Activated CD8-positive, alpha-beta memory T cell treated with anti-CD3 and anti-CD28 coated beads, Interleukin-2, amount 10 ng/mL, durations not matched to agents 7 days and 5 days (primary cell): ENCODE measurements at regions not wholly inside any gene's neighbourhood (a gene's known extent, or its start where the extent isn't known, plus 50 kb on each side); places are given as distances from the start of the nearest gene placed in this dataset.

Source experiments
- ATAC-seq: fragments of 150-1000 bp; cut with Tn5 transposase; one replicate; pipeline ENCODE4 v1.10.0; 2021; ENCODE audit warnings: moderate library complexity
- CTCF ChIA-PET: fragments of 350-600 bp; sonication (Branson Sonifier 250); formaldehyde crosslinking; loops from one replicate; lab custom pipeline; 2021; ENCODE audit warnings: antibody characterized with exemption; lab: Charles Lee
- DNase-seq: peaks from one replicate; pipeline ENCODE4 v3.0.0-alpha.2; 2020
- H3K27ac Mint-ChIP-seq: one replicate; pipeline ENCODE4 v1.8.0; 2021; ENCODE audit warnings: mild to moderate bottlenecking, mixed read lengths
- H3K27me3 Mint-ChIP-seq: one replicate; pipeline ENCODE4 v1.8.0; 2021; ENCODE audit warnings: mixed read lengths
- H3K36me3 Mint-ChIP-seq: one replicate; pipeline ENCODE4 v1.8.0; 2021; ENCODE audit warnings: mild to moderate bottlenecking, mixed read lengths
- H3K4me1 Mint-ChIP-seq: one replicate; pipeline ENCODE4 v1.8.0; 2021; ENCODE audit warnings: mixed read lengths
- H3K4me3 Mint-ChIP-seq: one replicate; pipeline ENCODE4 v1.8.0; 2021; ENCODE audit warnings: mild to moderate bottlenecking, moderate library complexity, mixed read lengths
- H3K9me3 Mint-ChIP-seq: one replicate; pipeline ENCODE4 v1.8.0; 2022; ENCODE audit warnings: low read depth, mixed read lengths

GRCh38 chr5:167861129-167861927 is 430.1 kb upstream of the WWC1 start:
- peaks cover 1% of the 10 kb centered on the region for H3K36me3 Mint-ChIP-seq
- CTCF ChIA-PET, result no interaction called here
- no peak for ATAC-seq
- DNase-seq, result no peak
- no peak overlapping the region for H3K4me3 Mint-ChIP-seq
- H3K27ac Mint-ChIP-seq, result no peak overlapping the region
- no peaks in the 10 kb centered on the region for H3K4me1 Mint-ChIP-seq
- no peaks in the 10 kb centered on the region for H3K27me3 Mint-ChIP-seq
- H3K9me3 Mint-ChIP-seq, result no peaks in the 10 kb centered on the region

GRCh38 chr5:167861928-167862426 is 429.5 kb upstream of the WWC1 start:
- CTCF ChIA-PET, result no interaction called here
- H3K9me3 Mint-ChIP-seq, result no peaks in the 10 kb centered on the region
- ATAC-seq (no peak), DNase-seq (no peak)
- H3K4me1 Mint-ChIP-seq, result no peaks in the 10 kb centered on the region
- H3K4me3 Mint-ChIP-seq, result no peak overlapping the region
- no peaks in the 10 kb centered on the region for H3K27me3 Mint-ChIP-seq
- no peak overlapping the region for H3K27ac Mint-ChIP-seq
- peaks cover 1% of the 10 kb centered on the region for H3K36me3 Mint-ChIP-seq

GRCh38 chr5:167863883-167864282 is 427.6 kb upstream of the WWC1 start:
- Mint-ChIP-seq H3K27ac (no peak overlapping the region), H3K9me3 (no peaks in the 10 kb centered on the region), H3K36me3 (no peaks in the 10 kb centered on the region), H3K27me3 (no peaks in the 10 kb centered on the region), H3K4me1 (no peaks in the 10 kb centered on the region), H3K4me3 (no peak overlapping the region)
- DNase-seq (no peak), ATAC-seq (no peak)
- CTCF ChIA-PET, result no interaction called here

GRCh38 chr5:167864801-167865200 is 426.6 kb upstream of the WWC1 start:
- CTCF ChIA-PET, result interaction anchor here (0.7 kb wide), 1 partner anchor 22 kb away, joined by 3 read pairs; no protein-coding TSS in a partner anchor
- DNase-seq (no peak), ATAC-seq (no peak)
- Mint-ChIP-seq H3K4me1 (no peaks in the 10 kb centered on the region), H3K9me3 (no peaks in the 10 kb centered on the region), H3K27me3 (no peaks in the 10 kb centered on the region), H3K36me3 (no peaks in the 10 kb centered on the region), H3K27ac (no peak overlapping the region), H3K4me3 (no peak overlapping the region)

- no peaks in the 10 kb centered on the region for H3K36me3 Mint-ChIP-seq
- H3K4me1 Mint-ChIP-seq, result no peaks in the 10 kb centered on the region
- H3K4me3 Mint-ChIP-seq, result no peak overlapping the region
- DNase-seq, result no peak
- CTCF ChIA-PET, result no interaction called here
- no peak overlapping the region for H3K27ac Mint-ChIP-seq
- no peaks in the 10 kb centered on the region for H3K27me3 Mint-ChIP-seq
- H3K9me3 Mint-ChIP-seq, result no peaks in the 10 kb centered on the region
- no peak for ATAC-seq
Measured at GRCh38 chr5:167866797-167867196, 424.6 kb upstream of the WWC1 start.

- no peaks in the 10 kb centered on the region for H3K27me3 Mint-ChIP-seq
- no peaks in the 10 kb centered on the region for H3K4me1 Mint-ChIP-seq
- H3K4me3 Mint-ChIP-seq, result no peak overlapping the region
- ATAC-seq, result no peak
- CTCF ChIA-PET, result no interaction called here
- no peak for DNase-seq
- H3K36me3 Mint-ChIP-seq, result no peaks in the 10 kb centered on the region
- no peak overlapping the region for H3K27ac Mint-ChIP-seq
- no peaks in the 10 kb centered on the region for H3K9me3 Mint-ChIP-seq
Measured at GRCh38 chr5:167867281-167867680, 424.2 kb upstream of the WWC1 start.

GRCh38 chr5:167869125-167869524 is 422.3 kb upstream of the WWC1 start:
- Mint-ChIP-seq H3K9me3 (peaks cover 2% of the 10 kb centered on the region), H3K27ac (no peak overlapping the region), H3K36me3 (no peaks in the 10 kb centered on the region), H3K4me1 (no peaks in the 10 kb centered on the region), H3K4me3 (no peak overlapping the region), H3K27me3 (no peaks in the 10 kb centered on the region)
- ATAC-seq, result no peak
- no peak for DNase-seq
- CTCF ChIA-PET, result no interaction called here

GRCh38 chr5:167870055-167870454 is 421.4 kb upstream of the WWC1 start:
- no peak overlapping the region for H3K4me3 Mint-ChIP-seq
- H3K9me3 Mint-ChIP-seq, result peaks cover 4% of the 10 kb centered on the region
- DNase-seq (no peak), ATAC-seq (no peak)
- no peaks in the 10 kb centered on the region for H3K36me3 Mint-ChIP-seq
- H3K4me1 Mint-ChIP-seq, result no peaks in the 10 kb centered on the region
- CTCF ChIA-PET, result no interaction called here
- no peaks in the 10 kb centered on the region for H3K27me3 Mint-ChIP-seq
- no peak overlapping the region for H3K27ac Mint-ChIP-seq

- DNase-seq (no peak), ATAC-seq (no peak)
- Mint-ChIP-seq H3K27me3 (no peaks in the 10 kb centered on the region), H3K4me3 (no peak overlapping the region), H3K9me3 (peaks cover 4% of the 10 kb centered on the region), H3K36me3 (no peaks in the 10 kb centered on the region), H3K4me1 (no peaks in the 10 kb centered on the region), H3K27ac (no peak overlapping the region)
- CTCF ChIA-PET, result no interaction called here
Measured at GRCh38 chr5:167871091-167871490, 420.4 kb upstream of the WWC1 start.

- Mint-ChIP-seq H3K27me3 (no peaks in the 10 kb centered on the region), H3K36me3 (no peaks in the 10 kb centered on the region), H3K27ac (no peak overlapping the region), H3K9me3 (peaks cover 4% of the 10 kb centered on the region), H3K4me3 (no peak overlapping the region), H3K4me1 (no peaks in the 10 kb centered on the region)
- ATAC-seq (no peak), DNase-seq (no peak)
- CTCF ChIA-PET, result no interaction called here
Measured at GRCh38 chr5:167872791-167873190, 418.7 kb upstream of the WWC1 start.

- ATAC-seq (no peak), DNase-seq (no peak)
- no peaks in the 10 kb centered on the region for H3K4me1 Mint-ChIP-seq
- H3K36me3 Mint-ChIP-seq, result no peaks in the 10 kb centered on the region
- no peaks in the 10 kb centered on the region for H3K27me3 Mint-ChIP-seq
- no peak overlapping the region for H3K4me3 Mint-ChIP-seq
- peaks cover 4% of the 10 kb centered on the region for H3K9me3 Mint-ChIP-seq
- CTCF ChIA-PET, result no interaction called here
- H3K27ac Mint-ChIP-seq, result no peak overlapping the region
Measured at GRCh38 chr5:167877114-167877722, 414.2 kb upstream of the WWC1 start.

GRCh38 chr5:167877924-167878323 is 413.5 kb upstream of the WWC1 start:
- H3K27me3 Mint-ChIP-seq, result no peaks in the 10 kb centered on the region
- no peaks in the 10 kb centered on the region for H3K36me3 Mint-ChIP-seq
- H3K9me3 Mint-ChIP-seq, result peaks cover 7% of the 10 kb centered on the region
- no peak overlapping the region for H3K4me3 Mint-ChIP-seq
- ATAC-seq (no peak), DNase-seq (no peak)
- H3K27ac Mint-ChIP-seq, result no peak overlapping the region
- CTCF ChIA-PET, result no interaction called here
- H3K4me1 Mint-ChIP-seq, result no peaks in the 10 kb centered on the region

- ATAC-seq (no peak), DNase-seq (no peak)
- no peaks in the 10 kb centered on the region for H3K4me1 Mint-ChIP-seq
- H3K27me3 Mint-ChIP-seq, result no peaks in the 10 kb centered on the region
- CTCF ChIA-PET, result no interaction called here
- no peaks in the 10 kb centered on the region for H3K36me3 Mint-ChIP-seq
- no peak overlapping the region for H3K4me3 Mint-ChIP-seq
- peaks cover 6% of the 10 kb centered on the region for H3K9me3 Mint-ChIP-seq
- H3K27ac Mint-ChIP-seq, result no peak overlapping the region
Measured at GRCh38 chr5:167880420-167880819, 411.0 kb upstream of the WWC1 start.

GRCh38 chr5:167881041-167881440 is 410.4 kb upstream of the WWC1 start:
- Mint-ChIP-seq H3K9me3 (peaks cover 6% of the 10 kb centered on the region), H3K4me1 (no peaks in the 10 kb centered on the region), H3K36me3 (no peaks in the 10 kb centered on the region), H3K4me3 (no peak overlapping the region), H3K27me3 (no peaks in the 10 kb centered on the region), H3K27ac (no peak overlapping the region)
- CTCF ChIA-PET, result no interaction called here
- ATAC-seq, result no peak
- no peak for DNase-seq
